OCI-LY7 (cell line): ENCODE measurements at regions not wholly inside any gene's neighbourhood (a gene's known extent, or its start where the extent isn't known, plus 50 kb on each side); places are given as distances from the start of the nearest gene placed in this dataset.

ENCODE experiments used
- EZH2phosphoT487 ChIP-seq: fragments of 200-600 bp; sonication (generic); IDR thresholded peaks from 2 replicates; pipeline ENCODE4 v1.6.1; 2018; ENCODE audit warnings: low read depth, borderline replicate concordance, mild to moderate bottlenecking, mixed run types, antibody characterized with exemption, low read length, moderate library complexity, mixed read lengths
- TF ChIP-seq, protein P1 (sequence below): fragments of 200-600 bp; sonication (generic); conservative IDR thresholded peaks from 2 replicates; pipeline ENCODE4 v1.5.1; 2014; ENCODE audit warnings: mild to moderate bottlenecking, antibody characterized with exemption, low read length, moderate library complexity, mixed read lengths

DNA sequence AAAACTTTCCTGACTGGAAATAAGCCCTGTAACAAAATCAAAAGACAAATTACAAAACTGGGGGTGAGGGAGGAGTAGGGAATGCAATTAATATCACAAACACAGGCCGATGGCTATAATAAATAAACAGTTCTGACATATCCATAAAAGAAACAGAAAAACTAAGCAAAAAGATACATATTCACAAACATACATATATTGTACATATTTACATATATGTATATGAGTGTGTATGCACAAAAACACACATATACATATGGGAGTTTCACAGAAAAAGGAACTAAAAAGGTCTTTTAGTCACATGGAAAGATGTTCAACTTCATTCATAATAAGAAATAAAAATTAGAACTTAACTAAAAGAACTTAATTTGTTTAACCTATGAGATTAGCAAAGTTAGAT lies 292.7 kb downstream of the TFAP2A start:
- TF ChIP-seq, protein P1, sequence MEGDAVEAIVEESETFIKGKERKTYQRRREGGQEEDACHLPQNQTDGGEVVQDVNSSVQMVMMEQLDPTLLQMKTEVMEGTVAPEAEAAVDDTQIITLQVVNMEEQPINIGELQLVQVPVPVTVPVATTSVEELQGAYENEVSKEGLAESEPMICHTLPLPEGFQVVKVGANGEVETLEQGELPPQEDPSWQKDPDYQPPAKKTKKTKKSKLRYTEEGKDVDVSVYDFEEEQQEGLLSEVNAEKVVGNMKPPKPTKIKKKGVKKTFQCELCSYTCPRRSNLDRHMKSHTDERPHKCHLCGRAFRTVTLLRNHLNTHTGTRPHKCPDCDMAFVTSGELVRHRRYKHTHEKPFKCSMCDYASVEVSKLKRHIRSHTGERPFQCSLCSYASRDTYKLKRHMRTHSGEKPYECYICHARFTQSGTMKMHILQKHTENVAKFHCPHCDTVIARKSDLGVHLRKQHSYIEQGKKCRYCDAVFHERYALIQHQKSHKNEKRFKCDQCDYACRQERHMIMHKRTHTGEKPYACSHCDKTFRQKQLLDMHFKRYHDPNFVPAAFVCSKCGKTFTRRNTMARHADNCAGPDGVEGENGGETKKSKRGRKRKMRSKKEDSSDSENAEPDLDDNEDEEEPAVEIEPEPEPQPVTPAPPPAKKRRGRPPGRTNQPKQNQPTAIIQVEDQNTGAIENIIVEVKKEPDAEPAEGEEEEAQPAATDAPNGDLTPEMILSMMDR: no peak
- TF ChIP-seq EZH2phosphoT487: no peak
